NCI-H146 treated with DMSO at 0.1 percent for 48 hours (cell line): ENCODE measurements at regions not wholly inside any gene's neighbourhood (a gene's known extent, or its start where the extent isn't known, plus 50 kb on each side); places are given as distances from the start of the nearest gene placed in this dataset.

Experiments
- DNase-seq: peaks from one replicate; lab custom pipeline; 2025; ENCODE audit not compliant: unreplicated experiment; lab: John Stamatoyannopoulos, UW

DNA sequence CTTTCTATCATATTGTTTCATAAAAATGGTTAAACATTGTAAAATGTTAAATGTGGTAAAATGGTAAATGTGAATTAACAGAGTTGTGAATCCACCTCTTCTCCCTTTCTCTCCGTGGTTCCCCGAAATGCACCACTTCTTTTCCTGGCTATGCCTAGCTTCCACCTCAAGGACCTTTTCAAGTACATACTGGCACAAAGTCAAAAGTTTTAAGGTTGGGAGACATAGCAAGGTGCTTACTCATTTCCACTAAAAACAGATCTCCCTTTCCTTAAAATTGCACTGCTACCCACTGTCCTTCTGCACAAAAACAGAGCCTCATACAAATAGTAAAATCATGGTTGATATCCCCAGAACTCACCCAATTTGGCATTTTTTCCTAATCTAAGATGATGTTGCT, 558.2 kb downstream of the SLITRK6 start:
- no peak for DNase-seq

DNA sequence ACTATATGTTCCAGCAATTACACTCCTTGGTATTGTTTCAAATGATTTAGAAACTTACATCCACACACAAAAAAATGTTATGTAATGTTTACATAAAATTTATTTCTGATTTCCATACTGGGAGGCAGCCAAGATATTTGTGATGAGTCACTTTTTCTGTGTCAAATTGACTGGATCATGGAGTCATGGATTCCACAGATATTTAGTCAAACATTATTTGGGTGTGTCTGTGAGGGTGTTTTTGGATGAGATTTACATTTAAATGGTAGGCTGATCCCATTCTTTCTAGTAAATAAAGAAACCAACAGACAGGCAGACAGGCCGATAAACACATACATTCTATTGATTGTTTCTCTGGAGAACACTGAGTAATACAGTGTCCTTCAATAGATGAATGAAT, 562.8 kb downstream of the SLITRK6 start:
- DNase-seq: no peak

DNA sequence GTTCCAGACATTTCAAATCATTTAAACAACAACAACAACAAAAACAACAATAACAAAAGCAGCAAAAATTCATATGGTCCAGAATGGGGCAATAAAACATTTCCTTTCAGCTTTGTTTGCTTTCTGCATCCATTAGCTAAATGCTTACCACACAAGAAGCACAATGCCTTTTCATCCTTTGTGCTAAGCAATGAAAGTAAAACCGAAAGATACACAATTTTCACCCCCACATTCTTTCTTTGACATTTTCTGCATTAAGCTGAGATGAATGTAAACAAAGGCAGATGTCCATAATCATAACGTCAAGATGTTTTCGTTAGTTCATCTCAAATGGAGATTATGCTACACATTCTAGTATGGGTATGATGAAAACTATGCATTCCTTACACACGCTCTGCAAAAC, 568.5 kb downstream of the SLITRK6 start:
- DNase-seq: peak; percentile 34

DNA sequence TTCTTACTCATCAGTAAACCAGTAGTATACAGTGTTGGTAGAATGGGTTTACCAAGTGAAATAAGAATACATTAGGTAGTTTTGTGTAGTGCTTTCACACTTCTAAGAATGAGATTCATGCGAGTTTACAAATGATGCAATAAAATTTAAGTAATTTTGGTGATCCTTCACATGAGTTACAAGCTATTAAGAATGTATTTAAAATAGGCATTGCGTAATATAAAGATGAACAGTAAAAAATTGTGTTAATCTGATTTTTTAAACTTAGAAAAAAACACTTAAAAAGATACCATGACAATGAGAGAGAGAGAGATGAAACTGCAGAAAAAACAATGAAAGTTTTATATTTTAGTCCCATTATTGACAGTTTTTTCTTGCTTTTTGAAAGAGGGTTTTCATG, 570.5 kb downstream of the SLITRK6 start:
- no peak for DNase-seq

DNA sequence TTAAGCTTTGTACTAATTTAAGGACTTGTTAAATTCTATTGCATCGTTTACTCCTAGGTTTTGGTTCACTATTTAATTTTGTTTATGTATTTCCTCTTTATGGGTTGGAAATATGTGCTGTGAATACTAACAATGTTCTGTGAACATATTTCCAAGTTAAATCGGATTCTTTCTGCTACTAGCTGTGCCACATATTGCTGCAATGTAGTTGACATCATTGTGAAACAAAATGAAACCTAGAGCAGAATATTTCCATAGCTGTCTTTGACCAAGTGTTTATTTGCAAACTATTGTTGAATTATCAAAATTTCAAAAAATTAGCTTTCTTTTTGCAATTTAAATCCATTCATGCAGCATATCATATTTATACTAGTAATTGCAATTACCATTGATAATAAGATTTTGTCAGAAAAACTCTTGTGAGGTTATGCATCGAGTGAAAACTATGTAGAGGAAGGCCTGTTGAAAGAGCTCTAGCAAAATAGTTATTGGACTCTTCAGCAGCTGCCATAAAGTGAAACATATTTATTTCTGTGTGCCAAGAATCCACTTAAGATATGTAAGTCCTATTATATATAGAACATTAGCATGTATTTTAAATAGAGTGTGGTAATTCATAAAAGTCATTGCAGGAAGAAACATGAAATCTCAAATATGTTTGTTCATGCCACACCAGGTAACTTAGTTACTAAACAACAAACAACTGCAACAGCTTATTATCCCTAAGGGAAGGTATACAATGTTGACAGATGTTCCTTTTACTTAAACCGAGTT, 575.1 kb downstream of the SLITRK6 start:
- DNase-seq: no peak

DNA sequence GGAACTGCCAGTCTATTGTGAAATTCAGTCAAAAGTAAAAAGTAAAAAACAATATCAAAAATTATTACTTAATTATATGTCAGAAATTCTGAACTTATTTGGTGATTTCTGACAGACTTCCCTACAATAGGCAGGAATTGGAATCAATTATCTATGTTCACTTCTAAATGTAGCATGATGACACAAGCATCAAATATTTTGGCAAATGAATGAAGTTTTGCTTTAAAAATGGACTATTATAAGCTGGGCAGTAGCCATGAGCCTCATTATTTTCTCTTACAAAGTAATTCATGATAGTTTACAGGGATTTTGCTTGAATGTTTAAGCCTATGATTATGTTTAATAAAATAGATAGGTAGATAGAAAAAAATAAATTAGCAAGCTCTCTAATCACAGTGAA, 582.6 kb downstream of the SLITRK6 start:
- no peak for DNase-seq

DNA sequence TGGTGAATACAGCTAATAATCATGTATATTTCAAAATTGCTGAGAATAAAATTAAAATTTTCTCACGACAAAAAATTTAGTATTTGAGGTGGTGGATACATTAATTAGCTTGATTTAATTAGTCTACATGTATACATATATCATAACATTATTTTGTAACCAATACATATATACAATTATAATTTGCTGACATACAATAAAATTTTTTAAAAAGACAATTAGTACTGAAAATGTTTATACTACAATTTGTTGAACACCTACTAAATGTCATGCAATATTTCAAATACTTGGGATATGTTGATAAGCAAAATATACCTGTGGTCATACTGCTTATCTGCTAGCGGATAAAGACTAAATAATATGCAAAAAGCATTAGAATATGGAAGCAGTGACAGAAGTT, 586.5 kb downstream of the SLITRK6 start:
- DNase-seq: no peak

DNA sequence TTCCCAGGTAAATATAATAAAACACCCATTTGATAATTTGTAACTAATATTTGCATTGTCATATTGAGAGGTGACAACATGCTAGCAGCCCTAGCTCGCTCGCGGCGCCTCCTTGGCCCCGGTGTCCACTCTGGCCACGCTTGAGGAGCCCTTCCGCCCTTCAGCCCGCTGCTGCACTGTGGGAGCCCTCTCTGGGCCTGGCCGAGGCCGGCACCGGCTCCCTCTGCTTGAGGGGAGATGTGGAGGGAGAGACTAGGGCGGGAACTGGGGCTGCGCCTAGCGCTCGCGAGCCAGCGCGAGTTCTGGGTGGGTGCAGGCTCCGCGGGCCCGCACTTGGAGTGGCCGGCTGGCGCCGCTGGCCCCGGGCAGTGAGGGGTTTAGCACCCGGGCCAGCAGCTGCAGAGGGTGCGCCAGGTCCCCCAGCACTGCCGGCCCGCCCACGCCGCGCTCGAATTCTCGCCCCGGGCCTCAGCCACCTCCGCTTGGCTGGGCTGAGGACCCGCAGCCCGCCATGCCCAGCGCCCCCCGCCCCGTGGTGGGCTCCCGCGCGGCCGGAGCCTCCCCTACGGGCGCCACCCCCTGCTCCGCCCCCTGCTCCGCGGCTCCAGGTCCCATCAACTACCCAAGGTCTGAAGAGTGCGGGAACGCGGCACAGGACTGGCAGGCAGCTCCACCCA, 594.4 kb downstream of the SLITRK6 start:
- no peak for DNase-seq

DNA sequence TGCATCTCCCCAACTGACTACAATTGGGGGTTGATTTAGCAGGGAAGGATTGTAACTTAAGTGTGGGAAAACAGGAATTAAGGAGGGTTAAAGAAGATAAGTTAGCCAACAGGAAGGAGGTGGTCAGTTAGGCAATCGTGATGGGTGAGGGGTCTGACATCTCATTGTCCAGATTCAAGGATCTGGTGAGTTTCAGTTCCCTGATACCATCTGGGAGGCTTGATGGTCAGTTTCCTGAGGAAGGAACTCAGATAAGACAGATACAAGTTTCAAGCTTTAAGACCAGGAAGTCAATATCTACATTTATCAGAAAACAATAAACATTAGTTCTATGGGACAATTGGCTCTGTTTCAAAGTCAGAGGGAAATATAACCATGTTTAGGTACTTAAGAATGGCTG, 601.8 kb downstream of the SLITRK6 start:
- DNase-seq: no peak

DNA sequence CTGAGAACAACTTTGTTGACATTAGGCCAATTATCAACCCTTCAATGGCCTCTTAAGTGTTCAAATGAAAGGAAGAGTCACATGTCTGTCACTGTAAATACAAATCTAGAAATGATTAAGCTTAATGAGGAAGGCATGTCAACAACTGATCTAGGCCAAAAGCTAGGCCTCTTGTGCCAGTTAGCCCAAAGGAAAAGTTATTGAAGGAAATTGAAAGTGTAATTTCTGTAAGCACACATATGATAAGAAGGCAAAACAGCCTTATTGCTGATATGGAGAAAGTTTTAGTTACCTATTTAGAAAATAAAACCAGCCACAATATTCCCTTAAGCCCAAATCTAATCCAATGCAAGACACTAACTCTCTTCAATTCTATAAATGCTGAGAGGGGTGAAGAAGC, 604.7 kb downstream of the SLITRK6 start:
- peak; percentile 46 for DNase-seq

DNA sequence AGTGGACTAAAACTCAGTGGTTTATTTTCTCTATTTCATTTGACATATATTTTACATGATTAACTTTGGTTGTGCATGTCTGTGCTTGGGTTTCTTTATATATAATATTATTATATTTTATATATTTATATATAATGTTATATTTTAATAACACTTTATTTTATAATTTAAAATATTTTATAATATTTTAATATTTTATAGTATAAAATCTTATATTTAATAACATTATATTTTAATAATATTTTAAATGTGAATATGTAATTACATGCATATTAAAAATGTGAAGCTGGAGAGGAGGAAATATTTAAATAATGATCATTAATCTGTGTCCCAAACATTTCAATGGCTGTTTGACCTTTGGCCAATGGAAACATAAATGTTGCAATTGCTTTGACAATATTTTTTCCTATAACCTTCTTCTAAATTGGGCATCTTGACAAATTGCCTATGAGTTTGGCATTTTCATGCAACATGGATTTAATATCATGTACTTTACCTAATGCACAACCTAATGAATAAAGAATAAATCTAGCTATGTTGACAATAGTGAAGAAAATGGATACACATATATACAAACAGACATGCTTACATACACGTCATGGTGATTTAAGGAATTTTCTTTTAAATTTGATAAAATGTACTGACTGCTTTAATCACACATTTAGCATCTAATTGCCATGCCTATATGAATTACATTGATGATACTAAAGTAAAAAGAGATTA, 607.1 kb downstream of the SLITRK6 start:
- no peak for DNase-seq

DNA sequence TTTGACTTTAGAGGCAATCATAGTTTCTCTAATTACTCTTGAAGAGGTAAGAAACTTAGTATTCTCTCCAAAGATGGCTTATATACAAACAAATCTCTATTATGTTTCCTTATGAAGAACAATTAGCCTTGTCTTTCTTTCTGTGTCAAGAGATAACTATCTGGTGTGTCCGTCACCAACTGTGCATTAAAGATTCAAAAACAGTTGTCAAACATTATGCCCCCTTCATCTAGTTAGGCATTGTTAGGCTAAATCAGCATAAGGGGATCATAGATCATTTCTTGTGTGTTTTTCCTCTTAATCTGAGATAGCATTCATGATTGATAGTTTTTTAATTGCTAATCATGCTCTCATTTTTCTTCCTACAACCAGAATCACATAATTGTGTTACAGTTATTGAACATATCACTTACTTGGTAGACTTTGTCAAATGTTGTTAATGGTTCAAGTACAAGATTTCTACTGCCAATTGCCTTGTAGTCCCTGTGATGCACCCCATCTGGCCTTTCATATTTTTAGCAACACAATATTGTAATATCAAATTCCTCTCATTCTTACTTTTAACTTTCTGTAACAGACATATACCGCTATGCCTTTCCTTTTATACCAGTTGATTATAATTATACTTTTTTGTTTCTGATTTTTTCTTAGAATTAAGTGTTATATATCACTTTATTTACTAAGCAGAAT, 612.7 kb downstream of the SLITRK6 start:
- DNase-seq: no peak

DNA sequence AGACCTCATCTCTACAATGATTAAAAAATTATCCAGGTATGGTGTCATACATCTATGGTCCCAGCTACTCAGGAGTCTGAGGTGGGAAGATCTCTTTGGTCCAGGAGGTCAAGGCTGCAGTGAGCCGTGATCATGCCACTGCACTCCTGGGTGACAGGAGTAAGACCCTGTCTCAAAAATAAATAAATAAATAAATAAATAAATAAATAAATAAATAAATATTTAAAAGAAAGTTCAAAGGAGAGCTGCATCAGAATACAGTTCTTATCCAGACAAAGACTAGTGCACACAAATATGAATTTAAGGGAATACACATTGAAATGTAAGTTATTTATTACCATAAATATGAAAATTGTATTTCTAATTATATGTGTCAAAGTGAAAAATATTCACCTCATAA, 624.9 kb downstream of the SLITRK6 start:
- DNase-seq: no peak

DNA sequence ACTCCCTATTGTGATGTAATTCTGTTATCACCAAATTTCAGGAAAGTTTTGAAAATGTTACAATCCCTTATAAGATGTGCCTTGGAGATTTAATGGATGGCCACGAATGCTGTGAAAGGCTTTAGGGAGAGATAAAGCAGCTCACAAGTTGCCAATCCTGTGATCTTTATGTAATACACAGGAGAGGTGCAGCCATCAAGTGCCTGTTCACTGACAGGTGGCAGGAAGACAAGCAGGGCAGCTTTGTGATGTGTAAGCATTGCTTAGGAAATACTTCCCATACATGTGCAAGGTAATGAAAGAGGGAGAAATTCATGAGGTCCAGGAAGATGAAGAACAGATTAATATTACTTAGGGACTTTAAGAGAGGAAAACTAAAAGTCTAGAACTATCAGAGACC, 628.8 kb downstream of the SLITRK6 start:
- DNase-seq: no peak

DNA sequence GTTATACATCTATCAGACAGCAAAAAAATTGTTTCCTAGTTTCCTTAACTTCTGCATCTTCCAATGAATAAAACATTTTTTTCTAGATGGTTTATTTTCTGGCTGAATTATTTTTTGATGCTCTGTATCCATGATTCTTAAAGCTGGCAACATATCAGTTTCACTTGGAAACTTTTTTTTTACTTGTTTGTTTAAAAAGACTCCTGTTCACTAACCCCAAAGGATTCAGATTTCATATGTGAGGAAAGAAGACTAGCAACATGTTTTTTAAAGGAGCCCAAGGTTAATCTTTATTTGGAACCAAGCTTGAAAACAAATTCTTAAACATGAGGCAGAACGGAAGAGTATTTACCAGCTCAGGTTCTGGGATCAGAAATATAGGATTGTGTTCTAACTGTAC, 632.3 kb downstream of the SLITRK6 start:
- DNase-seq: no peak

DNA sequence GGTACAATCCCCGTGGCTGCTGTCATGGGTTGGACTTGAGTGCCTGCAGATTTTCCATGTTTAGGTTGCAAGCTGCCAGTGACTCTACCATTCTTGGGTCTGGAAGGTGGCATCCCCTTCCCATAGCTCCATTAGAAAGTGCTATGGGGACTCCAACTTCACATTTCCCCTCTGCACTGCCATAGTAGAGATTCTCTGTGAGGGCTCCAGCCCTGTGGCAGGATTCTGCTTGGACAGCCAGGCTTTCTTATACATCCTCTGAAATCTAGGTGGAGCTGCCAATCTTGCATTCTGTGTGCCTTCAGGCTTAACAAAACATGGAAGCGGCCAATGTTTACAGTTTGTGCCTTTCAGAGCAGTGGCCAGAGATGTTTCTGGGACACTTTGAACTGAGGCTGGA, 636.2 kb downstream of the SLITRK6 start:
- DNase-seq: no peak

DNA sequence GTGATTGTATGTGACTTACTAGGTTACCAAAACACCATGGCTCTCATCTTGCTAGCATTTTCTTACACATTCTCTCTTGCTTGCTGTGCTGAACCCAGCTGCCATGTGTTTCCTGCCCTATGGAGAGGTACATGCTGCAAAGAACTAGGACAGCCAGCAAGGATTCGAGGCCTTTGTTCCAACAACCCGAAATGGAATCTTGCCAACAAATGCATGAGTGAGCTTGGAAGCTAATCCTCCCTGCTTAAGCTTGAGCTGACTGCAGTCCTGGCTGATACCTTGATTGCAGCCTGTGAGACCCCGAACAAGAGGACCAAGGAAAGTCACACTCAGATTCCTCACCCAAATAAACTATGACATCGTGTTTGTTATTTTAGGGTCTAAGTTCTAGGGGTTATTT, 651.2 kb downstream of the SLITRK6 start:
- DNase-seq: no peak

DNA sequence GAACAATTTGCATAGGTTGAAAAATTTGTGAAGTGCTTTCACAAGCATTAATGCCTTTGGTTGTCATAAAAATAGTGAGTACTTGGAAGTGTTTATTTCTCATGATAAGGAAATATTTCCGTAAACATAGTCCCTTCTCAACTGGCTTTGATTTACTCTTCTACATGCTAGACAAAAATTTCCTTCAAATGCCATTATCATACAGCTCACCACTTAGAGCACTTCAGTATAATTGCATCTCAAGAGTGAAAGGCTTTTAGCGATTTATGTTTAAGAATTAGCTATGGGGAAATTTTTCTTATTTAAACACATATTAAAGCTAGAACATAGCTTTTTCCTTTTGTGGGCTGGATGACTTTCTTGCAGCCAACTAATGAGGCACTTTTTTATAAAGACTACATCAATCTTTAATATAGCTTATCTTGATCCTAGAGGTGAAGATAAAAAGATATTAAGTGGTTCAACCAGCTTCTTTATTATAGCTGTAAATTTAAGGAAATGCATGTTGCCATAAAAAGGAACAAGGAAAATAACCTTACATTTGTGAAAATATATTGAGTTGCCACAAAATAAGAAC, 656.8 kb downstream of the SLITRK6 start:
- no peak for DNase-seq

DNA sequence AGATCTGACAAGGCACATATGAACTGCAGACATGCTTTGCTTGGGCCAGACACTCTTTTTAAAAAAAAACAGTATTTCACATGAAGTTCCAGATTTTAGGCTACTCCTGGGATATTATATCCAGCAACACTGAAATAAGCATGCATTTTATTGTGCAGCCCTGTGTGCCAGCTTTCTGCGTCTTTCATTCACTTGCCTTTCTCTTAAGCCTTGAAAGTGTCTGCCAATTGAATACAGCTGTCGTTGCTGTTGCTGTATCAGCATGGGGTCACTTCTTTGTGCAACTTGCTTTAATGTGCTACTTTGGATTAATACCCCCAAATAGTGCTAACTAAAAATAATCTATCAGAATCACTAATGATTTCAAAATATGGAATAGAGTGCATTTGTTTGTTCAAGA, 657.8 kb downstream of the SLITRK6 start:
- no peak for DNase-seq

DNA sequence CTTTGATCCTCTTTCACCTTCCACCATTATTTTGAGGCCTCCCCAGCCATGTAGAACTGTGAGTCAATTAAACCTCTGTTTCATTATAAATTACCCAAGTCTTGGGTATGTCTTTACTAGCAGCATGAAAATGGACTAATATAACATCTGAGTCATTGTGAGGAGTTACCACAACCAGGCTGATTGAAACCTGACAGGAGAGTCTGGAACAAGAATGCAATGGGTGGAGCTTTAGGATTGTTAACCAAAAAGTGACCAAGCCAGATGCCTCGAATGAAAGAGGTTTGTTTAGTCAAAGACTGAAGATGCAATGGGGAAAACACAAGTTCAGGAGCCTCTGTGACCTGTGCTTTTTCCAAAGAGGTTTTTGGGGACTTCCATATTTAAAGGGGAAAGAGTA, 659.0 kb downstream of the SLITRK6 start:
- no peak for DNase-seq

DNA sequence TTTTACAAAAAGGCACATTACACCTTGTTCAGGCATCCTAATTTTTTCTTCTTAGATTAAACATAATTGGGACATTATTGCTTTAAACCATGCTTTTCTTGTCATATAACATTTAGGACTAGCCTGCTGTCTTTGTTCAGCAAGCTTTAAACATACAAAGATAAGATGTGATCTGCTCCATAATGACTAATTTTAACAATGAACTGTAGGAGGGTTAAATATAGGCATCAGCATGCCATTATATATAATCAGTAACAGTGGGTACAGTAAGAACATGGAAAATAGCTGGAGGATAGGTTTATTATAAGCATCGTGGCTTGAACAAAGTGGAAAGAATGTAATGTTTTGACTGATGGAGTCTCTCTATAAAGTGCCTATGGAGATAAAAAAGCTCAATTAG, 661.7 kb downstream of the SLITRK6 start:
- DNase-seq: peak; percentile 86
